Fibroblast of the aortic adventitia (primary cell): ENCODE measurements at regions not wholly inside any gene's neighbourhood (a gene's known extent, or its start where the extent isn't known, plus 50 kb on each side); places are given as distances from the start of the nearest gene placed in this dataset.

Experiments used
- DNase-seq: peaks from one replicate; pipeline ENCODE4 v3.0.0-alpha.2; 2010; ENCODE audit warnings: low read depth
- H3K4me3 ChIP-seq: 2 replicates; pipeline ENCODE4 v1.5.1; 2011; ENCODE audit warnings: low read depth, mild to moderate bottlenecking, control low read depth, low read length, moderate library complexity
- TF ChIP-seq, protein P1 (sequence below): IDR thresholded peaks from 2 replicates; pipeline ENCODE4 v1.5.1; 2011; ENCODE audit warnings: mild to moderate bottlenecking, low read length, control low read depth, inconsistent platforms; ENCODE audit not compliant: insufficient read depth

DNA sequence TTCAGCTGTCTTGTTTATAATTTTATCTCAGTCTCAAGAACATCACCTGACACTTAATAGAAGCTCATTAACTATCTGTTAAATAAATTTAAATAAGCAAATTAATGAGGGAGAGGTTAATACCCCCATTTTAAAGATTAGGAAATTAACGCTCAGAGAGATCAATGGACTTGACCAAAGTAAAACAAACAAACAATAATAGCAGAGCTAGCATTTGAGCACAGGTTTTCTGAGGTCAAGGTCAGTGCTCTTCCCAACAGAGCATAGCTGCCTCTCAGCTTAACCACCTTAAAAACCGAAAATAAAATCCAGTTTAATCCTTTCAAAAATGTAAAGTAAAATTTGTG is 196.6 kb upstream of the BCL6 start:
- TF ChIP-seq, protein P1, sequence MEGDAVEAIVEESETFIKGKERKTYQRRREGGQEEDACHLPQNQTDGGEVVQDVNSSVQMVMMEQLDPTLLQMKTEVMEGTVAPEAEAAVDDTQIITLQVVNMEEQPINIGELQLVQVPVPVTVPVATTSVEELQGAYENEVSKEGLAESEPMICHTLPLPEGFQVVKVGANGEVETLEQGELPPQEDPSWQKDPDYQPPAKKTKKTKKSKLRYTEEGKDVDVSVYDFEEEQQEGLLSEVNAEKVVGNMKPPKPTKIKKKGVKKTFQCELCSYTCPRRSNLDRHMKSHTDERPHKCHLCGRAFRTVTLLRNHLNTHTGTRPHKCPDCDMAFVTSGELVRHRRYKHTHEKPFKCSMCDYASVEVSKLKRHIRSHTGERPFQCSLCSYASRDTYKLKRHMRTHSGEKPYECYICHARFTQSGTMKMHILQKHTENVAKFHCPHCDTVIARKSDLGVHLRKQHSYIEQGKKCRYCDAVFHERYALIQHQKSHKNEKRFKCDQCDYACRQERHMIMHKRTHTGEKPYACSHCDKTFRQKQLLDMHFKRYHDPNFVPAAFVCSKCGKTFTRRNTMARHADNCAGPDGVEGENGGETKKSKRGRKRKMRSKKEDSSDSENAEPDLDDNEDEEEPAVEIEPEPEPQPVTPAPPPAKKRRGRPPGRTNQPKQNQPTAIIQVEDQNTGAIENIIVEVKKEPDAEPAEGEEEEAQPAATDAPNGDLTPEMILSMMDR = no peak
- H3K4me3 ChIP-seq = no peak overlapping the region
- DNase-seq = no peak

DNA sequence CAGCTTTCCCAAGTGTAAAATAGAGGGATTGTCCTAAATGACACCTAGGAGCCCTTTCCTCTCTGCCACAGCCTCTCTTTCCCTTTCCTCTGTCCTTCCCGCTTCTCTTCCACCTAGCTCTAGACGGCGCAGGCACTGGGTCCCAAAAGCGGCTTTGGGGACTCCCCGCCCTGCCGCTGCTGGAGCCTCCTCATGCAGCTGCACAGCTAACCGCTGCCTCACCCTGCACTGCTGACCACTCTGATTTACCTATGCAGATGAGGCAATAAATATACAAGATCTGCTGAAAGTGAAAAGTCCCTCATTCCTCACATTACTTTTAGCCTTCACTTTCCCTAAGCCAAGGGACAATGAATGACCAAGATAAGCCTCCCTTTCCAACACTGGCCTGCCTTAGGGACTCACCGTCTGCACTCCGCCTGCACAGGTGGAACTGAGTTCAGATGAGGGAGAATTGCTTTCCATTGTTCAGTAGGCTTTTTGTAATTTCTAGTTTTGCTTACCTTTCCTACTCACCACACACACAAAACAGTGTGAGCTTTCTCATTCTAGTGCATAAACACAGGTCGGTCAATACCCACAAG is 197.5 kb upstream of the BCL6 start:
- TF ChIP-seq, protein P1 = no peak
- no peak for DNase-seq
- H3K4me3 ChIP-seq = no peak overlapping the region

DNA sequence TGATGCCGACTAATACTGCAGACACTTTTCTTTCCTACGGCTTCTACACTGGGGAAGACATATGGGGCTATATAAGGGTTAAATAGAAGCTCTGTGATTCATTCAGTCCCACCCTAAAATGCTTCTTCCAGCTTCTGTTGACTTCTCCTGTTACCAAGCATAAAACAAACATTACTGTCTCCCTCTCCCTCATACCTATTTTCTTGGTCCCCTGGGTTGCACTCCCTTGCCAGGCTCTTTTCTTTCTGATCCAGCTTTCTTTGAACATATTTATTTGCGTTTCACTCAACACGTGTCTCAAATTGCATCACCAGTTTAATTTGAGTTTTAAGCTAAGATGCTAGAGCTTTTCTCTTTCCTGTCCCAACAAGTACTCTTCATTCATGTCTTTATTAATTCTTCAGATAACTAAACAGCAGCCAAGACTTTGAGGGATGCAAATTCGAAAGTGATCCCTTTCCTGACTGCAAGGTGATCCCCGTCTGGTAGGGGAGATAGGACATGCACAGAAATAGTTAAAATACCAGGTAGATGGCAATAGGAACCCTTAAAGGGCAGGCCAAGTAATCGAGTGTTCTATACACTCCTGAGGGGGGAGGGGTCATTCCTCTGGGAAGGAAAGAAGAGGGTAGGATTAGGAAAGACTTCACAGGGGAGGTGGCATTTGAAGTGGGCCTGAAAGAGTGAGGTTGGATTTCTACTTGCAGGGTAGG is 198.6 kb upstream of the BCL6 start:
- peak; percentile 18 for DNase-seq
- no peak overlapping the region for H3K4me3 ChIP-seq
- TF ChIP-seq, protein P1 = no peak

DNA sequence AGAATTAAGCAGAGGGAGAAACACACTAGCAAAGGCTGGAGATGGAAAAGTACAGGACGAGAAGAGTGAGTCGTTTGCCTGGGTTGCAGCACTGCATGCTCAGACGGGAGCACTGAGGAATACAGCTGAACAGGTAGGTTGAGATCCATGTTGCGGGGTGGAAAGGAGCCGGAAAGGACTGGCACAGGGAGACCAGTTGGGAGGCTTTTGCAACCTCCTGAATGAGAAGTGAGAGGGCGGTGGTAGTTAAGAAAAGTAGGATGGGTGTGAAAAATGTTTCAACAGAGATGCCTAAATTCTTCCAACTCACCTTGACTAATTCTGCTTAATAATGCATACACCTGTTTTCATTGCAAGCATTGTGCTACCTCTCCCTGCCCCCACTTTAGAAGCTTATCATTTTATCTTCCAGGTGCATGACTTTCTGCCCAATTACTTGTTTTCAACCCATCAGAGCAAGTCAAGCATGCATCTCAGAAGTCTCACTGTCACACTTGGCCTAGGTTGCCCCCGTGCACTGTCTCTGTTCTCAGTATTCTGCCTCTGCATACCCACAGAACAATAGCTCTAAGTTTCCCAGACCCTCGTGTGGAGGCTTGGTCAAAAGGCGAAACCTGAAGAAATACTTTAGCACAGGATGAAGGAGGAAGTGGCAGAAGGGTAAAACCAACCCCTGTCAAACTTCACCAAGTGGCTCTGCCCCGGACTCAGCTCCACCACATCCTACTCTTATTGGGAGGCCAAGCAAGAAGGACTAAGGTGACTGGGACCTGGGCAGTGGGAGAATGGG is 199.3 kb upstream of the BCL6 start:
- no peak overlapping the region for H3K4me3 ChIP-seq
- no peak for DNase-seq
- TF ChIP-seq, protein P1 = no peak

DNA sequence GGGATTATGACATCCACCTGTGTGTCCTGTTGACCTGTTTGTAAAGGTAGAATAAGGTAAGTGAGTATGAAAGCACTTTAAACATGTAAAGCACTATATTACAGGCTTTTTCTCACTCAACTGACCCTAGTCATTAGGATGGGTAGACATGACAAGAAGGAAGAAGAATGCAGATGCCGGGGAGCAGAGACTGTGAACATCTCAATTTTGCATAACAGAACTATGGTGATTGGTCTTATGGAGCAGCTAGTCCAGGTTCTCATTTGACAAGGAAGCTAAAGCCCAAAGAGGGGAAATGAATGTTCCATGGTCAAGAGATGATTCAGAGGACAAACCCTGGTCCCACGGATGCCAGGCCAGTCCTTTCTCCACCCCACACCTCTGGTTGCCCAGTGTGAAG is 200.1 kb upstream of the BCL6 start:
- H3K4me3 ChIP-seq = no peak overlapping the region
- TF ChIP-seq, protein P1 = no peak
- DNase-seq = no peak

DNA sequence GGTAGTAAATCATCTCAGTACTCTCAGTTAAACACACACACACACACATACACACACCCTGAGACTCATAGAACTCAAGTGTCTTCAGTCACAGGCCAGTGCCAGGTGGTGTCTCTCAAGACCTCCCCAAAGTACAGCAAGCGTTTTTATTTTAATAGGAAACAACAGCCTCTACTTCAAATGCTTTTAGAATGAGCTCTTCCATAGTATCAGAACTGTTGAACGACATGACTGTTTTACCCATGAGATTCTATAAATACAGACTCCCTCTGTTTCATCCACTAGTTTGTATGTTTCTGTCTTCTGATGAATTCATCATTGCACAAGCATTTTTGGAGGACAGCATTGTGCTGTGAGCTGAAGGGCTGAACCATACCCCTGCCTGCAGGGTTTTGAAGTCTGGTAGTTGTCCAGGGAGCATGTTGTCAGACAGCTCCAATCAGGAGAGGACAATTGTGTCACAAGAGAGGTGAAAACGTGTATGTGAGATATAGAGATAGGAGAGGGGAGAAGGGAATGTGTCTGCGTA is 201.0 kb upstream of the BCL6 start:
- no peak overlapping the region for H3K4me3 ChIP-seq
- DNase-seq = peak; percentile 68
- TF ChIP-seq, protein P1 = no peak
